ENCODE measurements at regions not wholly inside any gene's neighbourhood (a gene's known extent, or its start where the extent isn't known, plus 50 kb on each side); places are given as distances from the start of the nearest gene placed in this dataset.

GRCh38 chr10:118459642-118460193, 117.6 kb upstream of the FAM204A start:
- H3K9me3 ChIP-seq (ENCODE audit: insufficient read depth, low read length, severe bottlenecking): no peaks in the 10 kb centered on the region
- no peaks in the 10 kb centered on the region for H3K79me2 ChIP-seq (ENCODE audit: insufficient read depth, low read length)
- DNase-seq (peak; percentile 74), ATAC-seq (ENCODE audit: insufficient read depth, low read depth) (peak; percentile 97)
- H4K20me1 ChIP-seq (ENCODE audit: insufficient read depth, low read length): no peaks in the 10 kb centered on the region
- H3K9ac ChIP-seq (ENCODE audit: low read depth, low read length): no peak overlapping the region
- peak overlapping the region; percentile 74 for H2AFZ ChIP-seq (ENCODE audit: low read depth, low read length)
- peak overlapping the region; percentile 48; the same call in 1 of the 2 replicates for H3K4me2 ChIP-seq (ENCODE audit: insufficient read depth, low read length)
- H3K4me3 ChIP-seq (ENCODE audit: low read depth in 1 of 2, low read length in 2 of 2): peak overlapping the region in 1 of 2 experiments; percentile 28; a peak in 1 of 4 replicates
- no peak overlapping the region for H3K27ac ChIP-seq (ENCODE audit: low read length)
- H3K27me3 ChIP-seq (ENCODE audit: insufficient read depth, low read length, poor library complexity): no peaks in the 10 kb centered on the region
- H3K4me1 ChIP-seq (ENCODE audit: insufficient read depth, low read length): 0 out of 2 replicates have a peak, but pooled peaks cover 4% of the 10 kb centered on the region
- no peaks in the 10 kb centered on the region for H3K36me3 ChIP-seq (ENCODE audit: insufficient read depth, low read length)
- no peak for TF ChIP-seq EZH2 (IDR thresholded peaks at IDR 0.05; ENCODE audit: borderline replicate concordance, low read depth, low read length, severe bottlenecking)
- peak; percentile 89 for TF ChIP-seq CTCF (IDR thresholded peaks at IDR 0.05; ENCODE audit: borderline replicate concordance, extremely low read depth, low read length, poor library complexity, severe bottlenecking)

GRCh38 chr10:118458957-118459641, 117.0 kb upstream of the FAM204A start:
- H3K9me3 ChIP-seq (ENCODE audit: insufficient read depth, low read length, severe bottlenecking): no peaks in the 10 kb centered on the region
- 0 out of 2 replicates have a peak, but pooled peaks cover 4% of the 10 kb centered on the region for H3K4me1 ChIP-seq (ENCODE audit: insufficient read depth, low read length)
- ATAC-seq (ENCODE audit: insufficient read depth, low read depth): no peak
- no peak for TF ChIP-seq CTCF (IDR thresholded peaks at IDR 0.05; ENCODE audit: borderline replicate concordance, extremely low read depth, low read length, poor library complexity, severe bottlenecking)
- no peak for TF ChIP-seq EZH2 (IDR thresholded peaks at IDR 0.05; ENCODE audit: borderline replicate concordance, low read depth, low read length, severe bottlenecking)
- no peak for DNase-seq
- H3K4me2 ChIP-seq (ENCODE audit: insufficient read depth, low read length): peak overlapping the region; percentile 48; the same call in 1 of the 2 replicates
- peak overlapping the region in 1 of 2 experiments; percentile 28; a peak in 1 of 4 replicates for H3K4me3 ChIP-seq (ENCODE audit: low read depth in 1 of 2, low read length in 2 of 2)
- H3K27me3 ChIP-seq (ENCODE audit: insufficient read depth, low read length, poor library complexity): no peaks in the 10 kb centered on the region
- H3K79me2 ChIP-seq (ENCODE audit: insufficient read depth, low read length): no peaks in the 10 kb centered on the region
- H4K20me1 ChIP-seq (ENCODE audit: insufficient read depth, low read length): no peaks in the 10 kb centered on the region
- peak overlapping the region; percentile 74 for H2AFZ ChIP-seq (ENCODE audit: low read depth, low read length)
- no peak overlapping the region for H3K9ac ChIP-seq (ENCODE audit: low read depth, low read length)
- no peak overlapping the region for H3K27ac ChIP-seq (ENCODE audit: low read length)
- no peaks in the 10 kb centered on the region for H3K36me3 ChIP-seq (ENCODE audit: insufficient read depth, low read length)

- TF ChIP-seq CTCF (IDR thresholded peaks at IDR 0.05; ENCODE audit: borderline replicate concordance, extremely low read depth, low read length, poor library complexity, severe bottlenecking) (no peak), EZH2 (IDR thresholded peaks at IDR 0.05; ENCODE audit: borderline replicate concordance, low read depth, low read length, severe bottlenecking) (no peak)
- H3K4me1 ChIP-seq (ENCODE audit: insufficient read depth, low read length): 0 out of 2 replicates have a peak, but pooled peaks cover 4% of the 10 kb centered on the region
- no peak for ATAC-seq (ENCODE audit: insufficient read depth, low read depth)
- DNase-seq: no peak
- no peak overlapping the region for H3K4me3 ChIP-seq (ENCODE audit: low read depth in 1 of 2, low read length in 2 of 2)
- no peaks in the 10 kb centered on the region for H3K27me3 ChIP-seq (ENCODE audit: insufficient read depth, low read length, poor library complexity)
- no peaks in the 10 kb centered on the region for H3K79me2 ChIP-seq (ENCODE audit: insufficient read depth, low read length)
- no peaks in the 10 kb centered on the region for H4K20me1 ChIP-seq (ENCODE audit: insufficient read depth, low read length)
- H3K9ac ChIP-seq (ENCODE audit: low read depth, low read length): no peak overlapping the region
- no peak overlapping the region for H3K27ac ChIP-seq (ENCODE audit: low read length)
- H3K9me3 ChIP-seq (ENCODE audit: insufficient read depth, low read length, severe bottlenecking): no peaks in the 10 kb centered on the region
- H3K36me3 ChIP-seq (ENCODE audit: insufficient read depth, low read length): no peaks in the 10 kb centered on the region
- no peak overlapping the region for H2AFZ ChIP-seq (ENCODE audit: low read depth, low read length)
- no peak overlapping the region for H3K4me2 ChIP-seq (ENCODE audit: insufficient read depth, low read length)
Observed at GRCh38 chr10:118457824-118458428, 115.8 kb upstream of the FAM204A start.

All from DND-41 (cell line).